ENCODE measurements at regions not wholly inside any gene's neighbourhood (a gene's known extent, or its start where the extent isn't known, plus 50 kb on each side); places are given as distances from the start of the nearest gene placed in this dataset.

DNA sequence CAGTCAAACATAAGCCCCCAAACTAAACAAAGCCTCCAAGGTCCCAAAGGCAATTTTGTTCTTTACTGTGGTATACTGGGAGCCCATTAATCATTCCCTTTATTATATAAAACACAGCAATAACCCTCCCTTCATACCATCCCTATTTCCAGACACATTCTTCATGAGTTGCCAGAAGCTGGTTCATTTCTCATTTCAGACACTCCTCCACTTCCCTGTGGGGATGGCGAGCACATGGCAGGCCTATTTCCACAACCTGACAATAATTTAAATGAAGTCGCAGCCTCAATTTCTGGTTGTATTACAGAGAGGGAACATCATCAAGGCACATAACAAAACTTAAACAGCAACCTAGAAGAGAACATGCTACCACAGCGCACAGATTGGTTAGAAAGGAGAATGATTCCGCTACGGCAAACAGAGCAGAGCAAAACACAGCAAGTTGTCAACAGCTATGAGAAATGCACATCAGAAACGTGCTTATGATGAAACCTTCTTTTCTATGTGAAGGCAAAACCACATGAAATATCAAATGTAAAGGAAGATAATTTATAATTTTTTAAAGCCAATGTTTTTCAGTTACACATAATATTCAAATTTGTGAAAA is 63.3 kb upstream of the ARHGEF3 start:
- no peak for TF ChIP-seq CTCF (IDR thresholded peaks at IDR 0.05)
- TF ChIP-seq ZFX (IDR thresholded peaks at IDR 0.05; ENCODE audit: borderline replicate concordance), result no peak
- H3K27ac ChIP-seq, result no peak overlapping the region

DNA sequence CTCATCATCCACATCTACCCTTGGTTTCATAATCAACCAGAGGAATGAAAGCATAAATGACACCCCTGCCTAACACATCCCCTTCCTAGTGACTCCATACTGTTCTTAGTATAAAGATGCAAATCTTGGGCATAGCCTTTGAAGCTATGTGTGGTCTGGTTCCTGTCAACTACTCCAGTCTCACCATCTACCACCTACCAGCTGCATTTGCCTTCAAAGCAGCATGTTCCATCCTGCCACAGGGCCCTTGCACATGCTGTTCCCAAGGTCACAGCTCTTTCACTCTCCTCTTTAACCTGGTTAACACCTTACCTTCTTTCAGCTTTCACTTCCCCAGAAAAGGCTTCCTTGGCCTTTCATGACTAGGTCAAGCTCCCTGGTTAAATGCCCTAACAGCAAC is 62.3 kb upstream of the ARHGEF3 start:
- no peak for TF ChIP-seq CTCF (IDR thresholded peaks at IDR 0.05)
- no peak for TF ChIP-seq ZFX (IDR thresholded peaks at IDR 0.05; ENCODE audit: borderline replicate concordance)
- no peak overlapping the region for H3K27ac ChIP-seq

DNA sequence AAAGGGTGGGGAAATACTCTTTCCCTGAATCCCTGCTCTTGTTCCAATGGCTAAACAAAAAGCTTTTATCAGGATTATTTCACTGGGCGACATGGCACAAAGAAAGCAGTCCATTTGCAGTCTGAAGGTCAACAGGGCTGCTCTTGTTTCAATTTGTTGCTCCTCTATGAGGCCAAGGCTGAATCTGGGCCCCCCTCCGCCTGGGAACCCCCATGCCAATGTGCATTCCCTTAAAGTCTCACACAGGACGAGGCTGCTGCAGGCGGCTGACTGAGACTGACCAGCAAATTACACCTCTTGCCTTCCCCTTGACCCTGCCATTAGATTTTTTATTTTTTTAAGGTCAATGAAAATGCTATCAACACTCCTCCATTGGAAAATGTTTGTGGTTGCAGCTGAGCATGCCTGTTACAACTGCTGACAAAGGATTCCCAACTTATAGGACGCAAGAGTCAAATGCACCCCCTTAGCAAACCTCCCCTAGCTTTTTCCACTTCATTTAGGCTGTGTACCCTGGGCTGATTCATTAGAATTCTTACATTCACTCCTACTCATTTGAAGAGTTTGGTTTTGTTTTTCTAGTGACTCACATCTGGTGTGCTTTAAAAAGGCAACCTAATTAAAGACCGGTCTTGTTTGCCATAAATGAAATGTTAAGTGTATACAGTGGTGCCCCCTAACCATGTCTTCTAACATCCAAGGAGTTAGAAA is 60.8 kb upstream of the ARHGEF3 start:
- TF ChIP-seq CTCF (IDR thresholded peaks at IDR 0.05), result no peak
- no peak for TF ChIP-seq ZFX (IDR thresholded peaks at IDR 0.05; ENCODE audit: borderline replicate concordance)
- H3K27ac ChIP-seq, result no peak overlapping the region

- no peak for TF ChIP-seq ZFX (IDR thresholded peaks at IDR 0.05; ENCODE audit: borderline replicate concordance)
- TF ChIP-seq CTCF (IDR thresholded peaks at IDR 0.05), result no peak
- H3K27ac ChIP-seq, result no peak overlapping the region
Observed at GRCh38 chr3:56861511-56861910, 59.8 kb upstream of the ARHGEF3 start.

DNA sequence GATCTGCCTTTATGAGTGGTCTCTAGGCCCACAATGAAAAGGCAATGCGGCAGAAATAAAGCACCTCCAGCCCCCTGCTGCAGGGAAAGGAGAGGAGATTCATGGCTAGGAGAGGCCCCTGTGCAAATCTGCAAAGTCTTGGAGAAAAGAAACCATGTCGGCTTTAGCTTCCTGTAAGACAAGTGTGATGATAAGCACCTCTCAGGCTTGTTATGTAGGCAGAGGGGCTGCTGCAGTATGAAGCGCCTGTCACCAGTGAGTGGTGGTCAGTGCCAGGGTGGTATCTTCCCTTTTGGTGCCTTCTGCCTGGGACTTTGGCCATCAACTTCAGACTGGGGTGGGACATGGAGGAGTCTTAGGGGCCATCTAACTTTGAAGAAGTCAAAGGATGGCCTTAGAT is 59.2 kb upstream of the ARHGEF3 start:
- TF ChIP-seq ZFX (IDR thresholded peaks at IDR 0.05; ENCODE audit: borderline replicate concordance) (no peak), CTCF (IDR thresholded peaks at IDR 0.05) (no peak)
- no peak overlapping the region for H3K27ac ChIP-seq

DNA sequence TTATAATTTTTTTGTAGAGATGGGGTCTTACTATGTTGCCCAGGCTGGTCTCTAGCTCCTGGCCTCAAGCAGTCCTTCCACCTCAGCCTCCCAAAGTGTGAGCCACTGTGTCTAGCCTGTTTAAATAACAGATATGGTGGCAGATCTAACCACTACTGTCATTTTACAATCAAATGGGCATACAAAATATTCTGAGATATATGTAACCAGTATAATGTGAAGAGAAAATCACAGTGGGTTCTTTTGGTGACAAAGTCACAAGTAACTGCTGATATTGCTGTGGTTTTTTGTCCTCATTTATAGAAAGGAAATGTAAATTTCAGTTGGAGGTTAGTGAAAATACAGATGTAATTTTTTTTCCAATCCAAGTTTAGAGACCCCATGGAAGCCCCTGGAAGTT is 58.6 kb upstream of the ARHGEF3 start:
- TF ChIP-seq ZFX (IDR thresholded peaks at IDR 0.05; ENCODE audit: borderline replicate concordance) (no peak), CTCF (IDR thresholded peaks at IDR 0.05) (no peak)
- no peak overlapping the region for H3K27ac ChIP-seq

DNA sequence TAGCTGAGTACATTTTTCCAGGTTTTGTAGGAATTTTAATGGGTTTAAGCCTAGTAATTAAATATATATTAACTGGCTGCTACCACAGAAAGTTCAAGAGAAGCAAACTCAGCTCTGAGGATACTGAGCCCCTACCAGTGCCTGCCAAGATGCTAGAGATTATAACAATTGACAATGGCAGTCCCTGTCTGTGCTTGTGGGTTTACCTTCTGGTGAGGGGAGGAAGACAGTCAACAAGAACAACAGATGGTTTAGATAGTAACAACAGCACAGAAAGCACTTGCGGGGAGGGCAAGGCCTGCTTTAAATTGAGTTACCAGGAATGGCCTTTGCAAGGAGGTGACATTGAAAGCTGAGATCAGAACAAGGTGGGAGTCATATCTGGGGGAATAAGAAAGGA is 56.6 kb upstream of the ARHGEF3 start:
- H3K27ac ChIP-seq, result no peak overlapping the region
- TF ChIP-seq CTCF (IDR thresholded peaks at IDR 0.05) (no peak), ZFX (IDR thresholded peaks at IDR 0.05; ENCODE audit: borderline replicate concordance) (no peak)

Data from 22Rv1 (cell line).